HAP-1 (cell line): ENCODE measurements at regions not wholly inside any gene's neighbourhood (a gene's known extent, or its start where the extent isn't known, plus 50 kb on each side); places are given as distances from the start of the nearest gene placed in this dataset.
"Not testable (repeated sequence)": the region's sequence is repeated elsewhere in the genome, so short reads cannot be mapped to it uniquely, and the experiment has no call there.

Source experiments
- DNase-seq, 2 experiments: peaks; one replicate each; pipeline ENCODE4 v3.0.0-alpha.2; 2016 to 2020; ENCODE audit warnings: low spot score in 2 of 2
- H3K27me3 ChIP-seq: fragments of 250-450 bp; sonication (Bioruptor Pico); 2 replicates; pipeline ENCODE4 v1.5.1; 2020; ENCODE audit warnings: low read depth, mild to moderate bottlenecking, moderate library complexity
- H3K36me3 ChIP-seq: fragments of 250-450 bp; sonication (Bioruptor Pico); replicated peaks from 2 replicates; pipeline ENCODE4 v1.5.1; 2020; ENCODE audit warnings: mild to moderate bottlenecking
- H3K4me1 ChIP-seq: fragments of 250-450 bp; sonication (Bioruptor Pico); 2 replicates; pipeline ENCODE4 v1.5.1; 2020; ENCODE audit warnings: mild to moderate bottlenecking
- H3K4me3 ChIP-seq: fragments of 250-450 bp; sonication (Bioruptor Pico); 2 replicates; pipeline ENCODE4 v1.5.1; 2020; ENCODE audit warnings: mild to moderate bottlenecking, moderate library complexity
- H3K9me3 ChIP-seq: fragments of 250-450 bp; sonication (Bioruptor Pico); 2 replicates; pipeline ENCODE4 v1.5.1; 2020; ENCODE audit warnings: mild to moderate bottlenecking, moderate library complexity
- in situ Hi-C: fragments of 300-500 bp; cut with MboI; formaldehyde crosslinking; loops from 3 replicates; pipeline ENCODE4 v1.14.3; 2020; ENCODE audit warnings: low sequenced_read_pairs, inconsistent platforms, mixed read lengths

GRCh38 chr9:80720579-80720978, 968.8 kb downstream of the TLE1 start:
- in situ Hi-C loops = no loop called here
- Histone ChIP-seq H3K27me3 (no peaks in the 10 kb centered on the region), H3K4me1 (no peaks in the 10 kb centered on the region), H3K9me3 (no peaks in the 10 kb centered on the region), H3K36me3 (no peaks in the 10 kb centered on the region), H3K4me3 (no peak overlapping the region)
- DNase-seq = no peak

DNA sequence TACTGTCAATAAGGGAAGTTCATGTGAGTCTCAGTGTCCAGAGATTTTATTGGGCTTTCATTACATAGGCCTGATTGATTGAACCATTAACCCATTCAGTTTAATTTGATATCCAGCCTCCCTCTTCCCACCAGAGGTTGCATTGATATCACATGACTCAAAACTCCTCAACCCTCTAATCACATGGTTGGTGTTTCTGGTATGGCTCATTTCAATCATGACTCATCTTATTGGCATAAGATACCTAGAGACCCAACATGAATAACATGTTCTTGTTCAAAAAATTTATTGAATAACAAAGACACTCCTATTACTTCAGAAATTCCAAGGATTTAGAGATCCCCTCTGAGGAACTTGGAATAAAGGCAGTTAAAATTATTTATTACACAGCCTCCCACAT, 982.2 kb downstream of the TLE1 start:
- Histone ChIP-seq H3K9me3 (no peaks in the 10 kb centered on the region), H3K36me3 (no peaks in the 10 kb centered on the region), H3K27me3 (no peaks in the 10 kb centered on the region), H3K4me3 (no peak overlapping the region), H3K4me1 (no peaks in the 10 kb centered on the region)
- in situ Hi-C loops = no loop called here
- no peak for DNase-seq

- Histone ChIP-seq H3K4me1 (no peaks in the 10 kb centered on the region), H3K4me3 (no peak overlapping the region), H3K9me3 (no peaks in the 10 kb centered on the region), H3K36me3 (no peaks in the 10 kb centered on the region), H3K27me3 (no peaks in the 10 kb centered on the region)
- in situ Hi-C loops = no loop called here
- DNase-seq = no peak
Measured at GRCh38 chr9:80701061-80701460, 988.3 kb downstream of the TLE1 start.

DNA sequence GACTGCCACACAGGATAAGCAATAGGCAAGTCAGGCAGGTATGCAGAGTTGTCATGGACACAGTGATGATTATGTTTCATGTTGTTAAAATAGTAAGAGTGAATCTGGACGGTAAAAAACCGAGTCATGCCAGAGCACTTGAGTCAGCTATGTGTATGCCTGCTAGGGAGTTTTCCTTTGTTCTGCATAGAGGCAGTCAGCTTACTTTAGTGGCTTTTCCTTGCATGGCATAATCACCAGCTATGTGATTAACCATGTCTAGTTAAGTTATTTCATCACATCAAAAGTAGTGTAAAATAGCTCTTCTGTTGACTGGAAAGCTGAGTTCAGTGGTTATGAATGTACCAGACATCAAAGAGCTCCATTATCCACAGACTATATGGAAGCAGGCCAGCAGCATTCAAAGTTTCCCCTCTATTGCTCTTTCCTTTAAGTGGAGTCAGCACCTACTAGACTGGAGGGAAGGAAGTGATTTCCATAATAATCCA, 989.8 kb downstream of the TLE1 start:
- no peaks in the 10 kb centered on the region for H3K9me3 ChIP-seq
- H3K4me1 ChIP-seq = no peaks in the 10 kb centered on the region
- H3K4me3 ChIP-seq = no peak overlapping the region
- in situ Hi-C loops = no loop called here
- H3K27me3 ChIP-seq = no peaks in the 10 kb centered on the region
- H3K36me3 ChIP-seq = no peaks in the 10 kb centered on the region
- no peak for DNase-seq

DNA sequence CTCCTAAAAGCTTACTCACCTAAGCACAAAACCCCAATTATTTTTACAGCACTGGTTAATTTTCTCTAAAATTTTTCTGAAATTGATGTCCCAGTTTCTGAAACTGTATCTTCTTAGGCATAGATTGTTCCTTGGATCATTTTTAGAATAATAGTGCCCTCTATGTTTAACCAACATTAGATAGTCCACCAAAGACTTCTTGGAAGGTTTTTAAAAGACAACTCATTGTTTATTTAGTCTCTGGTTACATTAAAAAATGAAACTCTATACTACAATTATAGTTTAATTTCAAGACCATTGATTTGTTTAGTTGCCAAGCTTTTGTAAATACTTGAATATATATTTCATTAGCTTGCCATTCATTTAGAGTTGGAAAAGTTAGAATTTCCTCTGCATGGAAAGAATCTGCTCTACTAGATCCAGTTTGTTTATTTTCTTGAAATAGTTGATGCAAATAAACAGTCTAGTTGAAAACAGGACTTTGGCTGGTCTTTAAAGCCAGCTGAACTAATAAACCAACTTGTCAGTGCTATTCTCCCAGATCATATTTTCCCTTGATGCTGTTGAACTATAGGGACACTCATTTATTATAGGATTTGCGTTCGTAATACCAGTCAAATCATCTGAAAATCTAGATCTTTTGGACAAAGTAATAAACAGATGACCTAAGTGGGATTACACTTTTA, 990.5 kb downstream of the TLE1 start:
- no peaks in the 10 kb centered on the region for H3K36me3 ChIP-seq
- no peak for DNase-seq
- H3K4me1 ChIP-seq = no peaks in the 10 kb centered on the region
- H3K4me3 ChIP-seq = no peak overlapping the region
- in situ Hi-C loops = no loop called here
- H3K9me3 ChIP-seq = no peaks in the 10 kb centered on the region
- no peaks in the 10 kb centered on the region for H3K27me3 ChIP-seq

DNA sequence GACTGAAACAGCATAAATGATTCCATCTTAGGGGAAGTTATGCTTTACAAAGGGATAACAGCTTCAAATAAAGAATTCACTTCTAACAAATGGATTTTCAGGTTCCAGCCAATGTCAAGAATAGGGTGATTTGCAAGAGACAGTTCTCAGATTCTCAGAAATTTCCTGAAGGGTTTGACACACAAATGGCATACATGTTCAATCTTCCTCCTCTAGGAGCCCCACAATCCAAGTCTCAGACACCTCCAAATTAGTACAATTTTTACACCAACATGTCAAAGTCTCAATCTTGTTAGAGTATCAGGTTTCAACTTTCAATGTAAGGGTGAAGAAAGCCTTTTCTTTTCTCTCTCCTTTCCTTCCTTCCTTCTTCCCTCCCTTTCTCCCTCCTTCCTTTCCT, 996.6 kb downstream of the TLE1 start:
- no peaks in the 10 kb centered on the region for H3K4me1 ChIP-seq
- no peak for DNase-seq
- in situ Hi-C loops = no loop called here
- H3K4me3 ChIP-seq = no peak overlapping the region
- H3K36me3 ChIP-seq = no peaks in the 10 kb centered on the region
- H3K9me3 ChIP-seq = no peaks in the 10 kb centered on the region
- no peaks in the 10 kb centered on the region for H3K27me3 ChIP-seq

GRCh38 chr9:80691229-80691628, 998.1 kb downstream of the TLE1 start:
- in situ Hi-C loops = no loop called here
- Histone ChIP-seq H3K36me3 (no peaks in the 10 kb centered on the region), H3K4me1 (no peaks in the 10 kb centered on the region), H3K9me3 (no peaks in the 10 kb centered on the region), H3K4me3 (no peak overlapping the region), H3K27me3 (no peaks in the 10 kb centered on the region)
- DNase-seq = no peak

DNA sequence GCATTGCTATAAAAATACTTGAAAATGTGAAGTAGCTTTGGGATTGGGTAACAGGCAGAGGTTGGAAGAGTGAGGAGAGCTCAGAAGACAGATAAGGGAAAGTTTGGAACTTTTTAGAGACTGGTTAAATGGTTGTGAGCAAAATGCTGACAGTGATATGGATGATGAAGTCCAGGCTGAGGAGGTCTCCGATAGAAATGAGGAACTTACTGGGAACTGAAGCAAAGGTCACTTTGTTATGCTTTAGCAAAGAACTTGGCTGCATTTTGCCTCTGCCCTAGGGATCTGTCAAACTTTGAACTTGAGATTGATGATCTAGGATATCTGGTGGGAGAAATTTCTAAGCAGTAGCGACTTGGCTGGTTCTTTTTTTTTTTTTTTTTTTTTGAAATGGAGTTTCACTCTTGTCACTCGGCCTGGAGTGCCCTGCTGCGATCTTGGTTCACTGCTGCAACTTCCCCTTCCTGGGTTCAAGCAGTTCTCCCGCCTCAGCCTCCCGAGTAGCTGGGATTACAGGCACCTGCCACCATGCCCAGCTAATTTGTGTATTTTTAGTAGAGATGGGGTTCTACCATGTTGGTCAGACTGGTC, 998.9 kb downstream of the TLE1 start:
- Histone ChIP-seq H3K4me1 (no peaks in the 10 kb centered on the region), H3K27me3 (no peaks in the 10 kb centered on the region), H3K9me3 (no peaks in the 10 kb centered on the region), H3K36me3 (no peaks in the 10 kb centered on the region), H3K4me3 (no peak overlapping the region)
- in situ Hi-C loops = no loop called here
- no peak for DNase-seq

GRCh38 chr9:80679916-80680315, 1009.4 kb downstream of the TLE1 start:
- no peak for DNase-seq
- Histone ChIP-seq H3K36me3 (no peaks in the 10 kb centered on the region), H3K4me1 (no peaks in the 10 kb centered on the region), H3K4me3 (no peak overlapping the region), H3K9me3 (no peaks in the 10 kb centered on the region), H3K27me3 (no peaks in the 10 kb centered on the region)
- in situ Hi-C loops = no loop called here

- in situ Hi-C loops = no loop called here
- DNase-seq = no peak
- Histone ChIP-seq H3K9me3 (no peaks in the 10 kb centered on the region), H3K4me1 (no peaks in the 10 kb centered on the region), H3K36me3 (no peaks in the 10 kb centered on the region), H3K4me3 (no peak overlapping the region), H3K27me3 (no peaks in the 10 kb centered on the region)
Measured at GRCh38 chr9:80678906-80679305, 1010.4 kb downstream of the TLE1 start.

DNA sequence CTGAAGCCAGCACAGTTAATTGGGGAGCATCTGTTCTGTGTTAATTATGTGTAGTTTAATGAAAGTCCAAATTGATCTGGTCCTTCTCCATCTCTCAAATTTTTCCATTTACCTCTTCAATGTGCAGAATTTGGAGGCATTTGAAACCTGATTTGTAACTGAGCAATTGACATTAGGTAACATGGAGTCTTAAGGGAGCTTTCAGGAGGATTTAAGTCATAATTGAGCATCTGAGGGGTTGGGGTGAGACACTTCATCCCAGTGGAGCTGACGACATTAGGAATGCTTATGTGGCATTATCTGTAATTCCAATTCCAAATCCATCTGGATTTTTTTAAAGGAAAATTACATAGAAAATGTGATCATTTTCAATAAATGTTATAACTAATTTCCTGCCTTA, 1015.9 kb downstream of the TLE1 start:
- Histone ChIP-seq H3K36me3 (no peaks in the 10 kb centered on the region), H3K27me3 (no peaks in the 10 kb centered on the region), H3K9me3 (no peaks in the 10 kb centered on the region), H3K4me1 (no peaks in the 10 kb centered on the region), H3K4me3 (no peak overlapping the region)
- in situ Hi-C loops = no loop called here
- no peak for DNase-seq

DNA sequence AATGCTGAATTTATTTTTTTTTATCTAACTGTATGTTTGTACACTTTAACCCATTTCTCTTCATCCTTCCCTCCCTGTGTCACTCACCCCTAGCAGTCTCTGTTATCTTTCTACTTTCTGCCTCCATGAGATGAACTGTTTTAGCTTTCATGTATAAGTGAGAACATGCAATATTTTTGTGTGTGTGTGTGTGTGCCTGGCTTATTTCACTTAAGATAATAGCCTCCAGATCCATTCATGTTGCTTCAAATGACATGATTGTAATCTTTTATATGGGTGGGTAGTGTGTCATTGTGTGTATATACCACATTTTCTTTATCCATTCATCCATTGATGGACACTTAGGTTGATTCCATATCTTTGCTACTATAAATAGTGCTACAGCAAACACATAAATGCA, 1023.9 kb downstream of the TLE1 start:
- Histone ChIP-seq H3K4me3 (no peak overlapping the region), H3K9me3 (no peaks in the 10 kb centered on the region), H3K4me1 (no peaks in the 10 kb centered on the region), H3K27me3 (no peaks in the 10 kb centered on the region), H3K36me3 (no peaks in the 10 kb centered on the region)
- no peak for DNase-seq
- in situ Hi-C loops = no loop called here

GRCh38 chr9:80664327-80665210, 1024.8 kb downstream of the TLE1 start:
- Histone ChIP-seq H3K36me3 (no peaks in the 10 kb centered on the region), H3K4me1 (no peaks in the 10 kb centered on the region), H3K27me3 (no peaks in the 10 kb centered on the region), H3K4me3 (no peak overlapping the region), H3K9me3 (no peaks in the 10 kb centered on the region)
- DNase-seq = no peak
- in situ Hi-C loops = no loop called here

- H3K4me3 ChIP-seq, H3K27me3 ChIP-seq, H3K36me3 ChIP-seq, H3K4me1 ChIP-seq, H3K9me3 ChIP-seq, DNase-seq, in situ Hi-C loops: not testable (repeated sequence)
Measured at GRCh38 chr9:80659751-80660150, 1029.6 kb downstream of the TLE1 start.
